AML-193 (cell line): ENCODE measurements at regions not wholly inside any gene's neighbourhood (a gene's known extent, or its start where the extent isn't known, plus 50 kb on each side); places are given as distances from the start of the nearest gene placed in this dataset.
A peak's percentile ranks its signal among the peaks of the same experiment; 100 is the strongest.
"Not testable (repeated sequence)": the region's sequence is repeated elsewhere in the genome, so short reads cannot be mapped to it uniquely, and the experiment has no call there.

Source experiments
- DNase-seq, 2 experiments: peaks; one replicate each; lab custom pipeline; 2025; lab: John Stamatoyannopoulos, UW

GRCh38 chr3:188000361-188000861 lies 153.5 kb upstream of the LPP start:
- DNase-seq = no peak

- DNase-seq = no peak
These were observed 152.9 kb upstream of the LPP start for GRCh38 chr3:188001093-188001492.

- no peak for DNase-seq
These were observed 152.0 kb upstream of the LPP start for GRCh38 chr3:188001926-188002325.

GRCh38 chr3:188002626-188003138 lies 151.3 kb upstream of the LPP start:
- DNase-seq = no peak

- no peak for DNase-seq
These were observed 150.5 kb upstream of the LPP start for GRCh38 chr3:188003188-188004171.

- DNase-seq = peak in 1 of 2 experiments; percentile 11
These were observed 147.1 kb upstream of the LPP start for GRCh38 chr3:188006726-188007393.

GRCh38 chr3:188007897-188008296 lies 146.1 kb upstream of the LPP start:
- peak; percentile 65 to 66 for DNase-seq

GRCh38 chr3:188008582-188009213 lies 145.3 kb upstream of the LPP start:
- no peak for DNase-seq

GRCh38 chr3:188010478-188010877 lies 143.5 kb upstream of the LPP start:
- DNase-seq = no peak

- DNase-seq = no peak
These were observed 134.2 kb upstream of the LPP start for GRCh38 chr3:188019727-188020126.

- DNase-seq = no peak
These were observed 132.9 kb upstream of the LPP start for GRCh38 chr3:188021041-188021440.

GRCh38 chr3:188021502-188022040 lies 132.4 kb upstream of the LPP start:
- no peak for DNase-seq

GRCh38 chr3:188022902-188023301 lies 131.1 kb upstream of the LPP start:
- not testable (repeated sequence) for DNase-seq

GRCh38 chr3:188025555-188025954 lies 128.4 kb upstream of the LPP start:
- DNase-seq = no peak

- DNase-seq = no peak
These were observed 127.6 kb upstream of the LPP start for GRCh38 chr3:188026191-188026968.

- no peak for DNase-seq
These were observed 122.8 kb upstream of the LPP start for GRCh38 chr3:188031121-188031520.

- DNase-seq = no peak
These were observed 119.0 kb upstream of the LPP start for GRCh38 chr3:188034989-188035388.

GRCh38 chr3:188036375-188037194 lies 117.4 kb upstream of the LPP start:
- DNase-seq = peak; percentile 35 to 36

GRCh38 chr3:188037195-188037718 lies 116.7 kb upstream of the LPP start:
- no peak for DNase-seq
